ENCODE measurements at regions not wholly inside any gene's neighbourhood (a gene's known extent, or its start where the extent isn't known, plus 50 kb on each side); places are given as distances from the start of the nearest gene placed in this dataset.

DNA sequence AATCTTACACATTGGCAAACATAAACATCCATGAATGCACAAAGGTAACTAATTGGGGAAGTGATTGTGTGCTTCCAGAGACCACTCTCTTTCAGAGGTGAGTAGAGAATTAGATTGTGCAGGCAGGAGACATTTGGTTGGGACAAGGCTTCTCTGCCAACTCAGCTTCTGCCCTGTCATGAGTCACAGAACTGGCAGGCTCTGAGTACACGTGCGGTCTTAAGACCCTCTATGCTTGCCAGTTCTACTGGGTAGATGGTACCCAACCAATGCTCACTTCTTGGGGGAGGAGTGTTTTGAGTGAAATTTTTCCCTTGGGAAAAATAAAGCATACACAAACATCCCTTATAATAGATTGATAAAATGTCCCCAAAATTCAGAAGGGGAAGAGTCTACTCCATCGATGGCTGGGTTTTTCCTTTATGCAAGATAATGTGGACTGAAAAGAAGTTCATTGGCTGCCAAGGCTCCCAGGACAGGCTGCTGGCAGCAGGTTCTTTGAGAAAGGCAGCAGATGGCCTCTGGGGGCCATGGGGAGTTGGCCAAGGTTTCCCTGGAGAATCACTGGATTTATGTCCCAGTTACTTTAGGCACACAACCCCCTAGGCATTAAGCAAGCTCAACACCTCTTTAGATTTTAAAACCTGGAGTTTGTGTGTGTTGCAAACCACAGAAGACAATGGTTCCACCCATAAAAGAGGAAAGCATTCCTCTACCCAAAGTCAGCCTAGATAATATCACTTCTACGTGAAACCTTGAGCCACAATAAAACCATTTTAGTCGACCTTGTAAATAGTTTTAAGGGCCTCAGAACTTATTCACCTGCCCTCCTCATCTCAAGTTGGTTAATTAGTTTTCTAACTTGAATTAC, 417.0 kb downstream of the TXNL1 start (continued):
- TF ChIP-seq ASH2L (IDR thresholded peaks at IDR 0.05; ENCODE audit: borderline replicate concordance, low read depth) (no peak), FOXM1 (IDR thresholded peaks at IDR 0.05; ENCODE audit: low read depth, low read length) (no peak), IRF4 (IDR thresholded peaks at IDR 0.05; ENCODE audit: low read depth, low read length) (no peak), ATF7 (IDR thresholded peaks at IDR 0.05; ENCODE audit: low read depth) (no peak), USF2 (IDR thresholded peaks at IDR 0.05; ENCODE audit: borderline replicate concordance, low read depth, low read length) (no peak), MXI1 (IDR thresholded peaks at IDR 0.05; ENCODE audit: low read depth, low read length) (no peak), JUND (IDR thresholded peaks at IDR 0.05; ENCODE audit: low read depth, low read length) (no peak), RB1 (IDR thresholded peaks at IDR 0.05; ENCODE audit: borderline replicate concordance) (no peak), CEBPZ (IDR thresholded peaks at IDR 0.05; ENCODE audit: low read depth, low read length) (no peak), PML (IDR thresholded peaks at IDR 0.05; ENCODE audit: low read length) (no peak)
- TF ChIP-seq, protein P1, sequence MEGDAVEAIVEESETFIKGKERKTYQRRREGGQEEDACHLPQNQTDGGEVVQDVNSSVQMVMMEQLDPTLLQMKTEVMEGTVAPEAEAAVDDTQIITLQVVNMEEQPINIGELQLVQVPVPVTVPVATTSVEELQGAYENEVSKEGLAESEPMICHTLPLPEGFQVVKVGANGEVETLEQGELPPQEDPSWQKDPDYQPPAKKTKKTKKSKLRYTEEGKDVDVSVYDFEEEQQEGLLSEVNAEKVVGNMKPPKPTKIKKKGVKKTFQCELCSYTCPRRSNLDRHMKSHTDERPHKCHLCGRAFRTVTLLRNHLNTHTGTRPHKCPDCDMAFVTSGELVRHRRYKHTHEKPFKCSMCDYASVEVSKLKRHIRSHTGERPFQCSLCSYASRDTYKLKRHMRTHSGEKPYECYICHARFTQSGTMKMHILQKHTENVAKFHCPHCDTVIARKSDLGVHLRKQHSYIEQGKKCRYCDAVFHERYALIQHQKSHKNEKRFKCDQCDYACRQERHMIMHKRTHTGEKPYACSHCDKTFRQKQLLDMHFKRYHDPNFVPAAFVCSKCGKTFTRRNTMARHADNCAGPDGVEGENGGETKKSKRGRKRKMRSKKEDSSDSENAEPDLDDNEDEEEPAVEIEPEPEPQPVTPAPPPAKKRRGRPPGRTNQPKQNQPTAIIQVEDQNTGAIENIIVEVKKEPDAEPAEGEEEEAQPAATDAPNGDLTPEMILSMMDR (IDR thresholded peaks at IDR 0.05 in 2 of 3, conservative IDR thresholded peaks at IDR 0.05 in 1 of 3; ENCODE audit: control insufficient read depth in 2 of 3, extremely low read depth in 1 of 3, insufficient read depth in 1 of 3, low read depth in 3 of 3, low read length in 3 of 3): no peak
